ENCODE measurements at regions not wholly inside any gene's neighbourhood (a gene's known extent, or its start where the extent isn't known, plus 50 kb on each side); places are given as distances from the start of the nearest gene placed in this dataset.
"Not testable (repeated sequence)": the region's sequence is repeated elsewhere in the genome, so short reads cannot be mapped to it uniquely, and the experiment has no call there.

- DNase-seq (ENCODE audit: low read depth), result no peak
Measured at GRCh38 chr4:127229855-127230608, 402.7 kb upstream of the INTU start.

GRCh38 chr4:127236889-127237288, 395.9 kb upstream of the INTU start:
- DNase-seq (ENCODE audit: low read depth), result no peak

GRCh38 chr4:127237581-127237980, 395.2 kb upstream of the INTU start:
- DNase-seq (ENCODE audit: low read depth), result no peak

DNA sequence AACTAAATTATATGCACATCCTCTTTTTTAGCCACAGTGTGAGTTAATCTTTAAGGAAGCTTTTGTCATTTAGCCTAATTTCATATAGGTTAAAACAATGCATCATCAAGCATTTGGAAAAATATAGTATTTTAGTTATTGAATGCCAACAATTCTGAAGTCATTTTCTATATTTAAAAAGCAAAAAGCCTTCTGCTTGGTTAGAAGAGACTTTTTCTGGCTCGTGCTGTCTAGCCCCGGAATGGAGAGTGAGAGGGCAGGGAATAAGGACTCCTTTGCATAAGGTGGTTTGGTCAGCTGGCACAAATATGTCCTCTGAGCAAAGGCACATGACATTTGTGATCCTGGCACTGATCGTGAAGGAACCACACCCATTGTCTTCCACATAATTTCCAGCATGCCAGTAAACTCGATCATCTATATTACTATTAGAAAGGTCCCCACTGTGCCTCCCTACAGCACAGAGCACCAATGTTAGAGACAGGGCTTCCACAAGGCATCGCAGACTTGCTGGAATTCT, 393.7 kb upstream of the INTU start:
- no peak for DNase-seq (ENCODE audit: low read depth)

- DNase-seq (ENCODE audit: low read depth), result no peak
Measured at GRCh38 chr4:127239902-127240763, 392.6 kb upstream of the INTU start.

- DNase-seq (ENCODE audit: low read depth), result no peak
Measured at GRCh38 chr4:127240764-127241105, 392.0 kb upstream of the INTU start.

DNA sequence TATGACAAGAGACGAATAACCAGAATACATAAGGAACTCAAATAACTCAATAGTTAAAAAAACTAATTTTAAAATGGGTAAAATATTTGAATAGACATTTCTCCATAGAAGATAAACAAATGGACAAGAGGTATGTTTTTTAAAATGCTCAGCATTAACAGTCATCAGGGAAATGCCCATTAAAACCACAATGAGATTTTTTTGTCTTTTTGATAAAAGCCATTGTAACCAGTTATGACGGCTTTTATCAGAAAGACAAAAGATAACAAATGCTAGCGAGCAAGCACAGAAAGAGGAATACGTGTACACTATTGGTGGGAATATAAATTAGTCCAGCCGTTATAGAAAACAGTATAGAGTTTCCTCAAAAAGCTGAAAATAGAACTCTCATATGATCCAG, 388.2 kb upstream of the INTU start:
- DNase-seq (ENCODE audit: low read depth), result no peak

DNA sequence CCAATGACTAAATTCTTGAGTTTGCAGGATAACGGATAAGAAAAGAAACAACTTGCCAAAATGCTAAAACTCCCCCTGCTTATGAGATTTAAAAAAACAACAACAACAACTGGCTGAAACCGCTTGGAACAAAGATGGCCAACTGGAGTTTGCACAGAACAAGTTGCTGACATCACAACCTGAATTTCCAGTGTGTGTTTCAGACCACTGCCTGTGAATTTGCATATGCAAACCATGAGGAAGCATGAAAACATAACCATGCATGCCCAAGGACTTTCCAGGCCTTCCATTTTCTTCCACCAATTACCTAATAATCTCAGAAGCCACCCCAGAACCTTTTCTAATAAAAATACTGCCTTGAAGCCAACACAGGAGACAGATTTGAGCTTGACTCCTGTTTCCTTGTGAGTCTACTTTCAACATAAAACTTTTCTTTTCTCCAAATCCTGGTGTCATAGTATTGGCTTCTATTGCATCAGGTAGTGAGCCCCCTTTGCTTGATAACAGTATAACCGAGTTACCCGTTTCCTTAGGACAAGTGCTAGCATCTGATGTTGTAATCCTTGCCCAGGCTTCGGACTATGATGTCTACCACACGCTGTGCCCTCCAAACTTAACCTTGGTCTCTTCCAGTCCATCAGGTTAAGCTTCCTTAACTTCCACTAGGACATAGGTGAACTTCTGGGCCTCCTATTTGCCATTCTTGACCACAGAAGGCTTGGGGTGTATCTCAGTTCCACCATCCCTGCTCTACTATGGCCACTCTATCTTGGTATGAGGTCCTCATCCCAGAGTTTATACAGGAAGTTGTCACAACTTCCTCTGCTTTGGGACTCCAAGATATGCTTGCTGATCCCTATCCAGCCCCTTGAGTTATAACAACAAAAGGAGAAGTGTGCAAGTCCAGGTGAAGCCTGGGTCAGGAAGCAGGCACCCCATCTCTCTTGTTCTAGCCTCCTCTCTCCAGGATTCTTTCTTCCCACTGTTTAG, 385.5 kb upstream of the INTU start:
- no peak for DNase-seq (ENCODE audit: low read depth)

DNA sequence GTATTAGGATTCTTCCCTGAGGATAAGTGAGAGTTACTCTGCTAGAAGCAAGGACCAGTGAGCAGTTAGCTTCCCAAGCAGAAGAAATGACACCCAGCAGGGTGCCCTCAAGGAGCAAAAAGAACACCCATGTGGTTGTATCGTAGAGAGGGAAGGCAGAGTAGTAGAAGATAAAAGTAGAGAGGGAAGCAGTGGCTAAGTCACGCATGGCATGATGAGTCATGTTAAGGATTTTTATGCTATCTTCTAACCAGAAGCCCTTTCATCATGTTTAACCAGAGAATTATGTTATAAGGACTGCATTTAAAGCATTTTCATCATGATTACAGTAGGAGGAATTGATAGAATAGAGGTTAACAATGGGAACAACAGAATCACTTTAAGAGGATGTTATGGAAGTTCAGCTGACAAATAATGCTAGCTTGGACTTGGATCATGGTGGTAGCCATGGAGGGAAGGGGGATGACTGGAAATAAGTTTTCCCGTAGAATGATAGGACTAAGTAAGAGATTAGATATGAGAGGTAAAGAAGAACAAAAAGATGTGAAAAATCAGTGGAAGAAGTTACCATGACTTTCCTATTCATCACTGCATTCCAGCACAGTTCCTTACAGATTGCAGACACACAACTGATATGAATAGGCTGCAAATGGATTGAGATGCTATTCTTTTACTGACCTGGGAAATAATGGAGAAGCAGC, 383.5 kb upstream of the INTU start:
- DNase-seq (ENCODE audit: low read depth), result no peak

- DNase-seq (ENCODE audit: low read depth), result no peak
Measured at GRCh38 chr4:127249767-127250108, 383.0 kb upstream of the INTU start.

DNA sequence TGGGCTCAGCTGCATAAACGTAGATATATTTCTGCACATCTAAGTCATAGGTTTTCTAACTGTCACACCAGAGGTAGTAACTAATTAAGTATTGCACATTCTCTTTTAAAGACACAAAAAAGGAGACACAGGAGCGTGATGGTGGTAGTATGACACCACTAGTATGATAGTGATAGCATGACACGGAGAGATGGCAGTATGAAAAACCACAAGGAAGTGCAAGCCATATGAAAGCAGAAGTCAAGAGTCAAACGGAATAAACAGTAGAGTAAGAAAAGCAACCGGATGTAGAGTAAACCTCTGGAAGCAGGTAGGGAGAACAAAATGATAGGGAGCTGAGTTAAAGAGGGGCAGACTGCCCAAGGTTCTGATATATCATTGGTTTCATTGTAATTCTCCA, 382.2 kb upstream of the INTU start:
- DNase-seq (ENCODE audit: low read depth), result no peak

- DNase-seq (ENCODE audit: low read depth), result no peak
Measured at GRCh38 chr4:127251423-127251822, 381.3 kb upstream of the INTU start.

DNA sequence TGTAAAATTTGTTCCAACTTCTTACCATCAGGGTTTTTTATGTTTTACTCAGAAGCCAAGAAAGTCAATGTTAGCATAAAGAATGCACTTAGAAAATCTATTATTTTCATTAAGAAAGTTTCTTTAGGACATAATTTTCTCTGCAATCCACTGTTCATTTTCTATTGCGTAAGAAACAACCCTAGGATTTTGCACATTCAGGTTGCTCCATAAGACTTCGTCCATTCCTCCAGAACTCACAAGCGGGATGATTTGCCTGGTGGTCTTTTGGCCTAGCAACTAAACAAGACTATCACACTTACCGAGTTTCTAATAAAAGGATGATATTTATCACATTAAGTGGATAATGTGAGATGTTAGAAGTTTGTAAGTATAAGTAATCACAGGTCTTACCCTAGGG, 376.3 kb upstream of the INTU start:
- DNase-seq (ENCODE audit: low read depth), result no peak

DNA sequence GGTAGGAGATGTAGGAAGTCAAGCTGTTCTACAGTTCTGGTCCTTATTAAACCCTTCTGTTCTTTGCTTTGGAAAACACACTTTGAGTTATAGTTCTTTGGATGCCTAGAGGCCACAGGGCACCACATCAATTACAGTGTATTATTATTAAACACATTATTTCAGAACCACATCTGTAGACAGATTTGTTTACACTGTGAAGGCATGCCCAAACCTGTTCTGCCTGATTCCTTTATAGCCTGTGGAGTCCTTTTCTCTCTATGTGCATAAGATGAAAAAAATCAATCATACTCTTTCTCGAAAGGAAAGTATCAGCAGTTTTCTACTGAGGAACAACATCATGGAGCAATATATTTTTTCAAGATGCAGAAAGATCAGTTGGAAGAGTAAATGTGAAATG, 371.3 kb upstream of the INTU start:
- DNase-seq (ENCODE audit: low read depth), result no peak

GRCh38 chr4:127268367-127268766, 364.4 kb upstream of the INTU start:
- DNase-seq (ENCODE audit: low read depth), result no peak

DNA sequence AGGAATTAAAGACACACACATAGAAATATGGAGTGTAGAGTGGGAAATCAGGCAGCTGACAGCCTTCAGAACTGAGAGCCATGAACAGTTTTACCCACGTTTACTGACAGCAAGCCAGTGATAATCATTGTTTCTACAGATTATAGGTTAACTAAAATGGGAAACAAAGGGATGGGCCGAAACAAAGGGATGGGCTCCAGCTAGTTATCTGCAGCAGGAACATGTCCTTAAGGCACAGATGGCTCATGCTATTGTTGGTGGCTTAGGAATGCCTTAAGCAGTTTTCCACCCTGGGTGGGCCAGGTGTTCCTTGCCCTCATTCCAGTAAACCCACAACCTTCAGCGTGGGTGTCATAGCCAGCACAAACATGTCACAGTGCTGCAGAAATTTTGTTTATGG, 355.7 kb upstream of the INTU start:
- DNase-seq (ENCODE audit: low read depth), result not testable (repeated sequence)

- DNase-seq (ENCODE audit: low read depth), result no peak
Measured at GRCh38 chr4:127284236-127284635, 348.5 kb upstream of the INTU start.

DNA sequence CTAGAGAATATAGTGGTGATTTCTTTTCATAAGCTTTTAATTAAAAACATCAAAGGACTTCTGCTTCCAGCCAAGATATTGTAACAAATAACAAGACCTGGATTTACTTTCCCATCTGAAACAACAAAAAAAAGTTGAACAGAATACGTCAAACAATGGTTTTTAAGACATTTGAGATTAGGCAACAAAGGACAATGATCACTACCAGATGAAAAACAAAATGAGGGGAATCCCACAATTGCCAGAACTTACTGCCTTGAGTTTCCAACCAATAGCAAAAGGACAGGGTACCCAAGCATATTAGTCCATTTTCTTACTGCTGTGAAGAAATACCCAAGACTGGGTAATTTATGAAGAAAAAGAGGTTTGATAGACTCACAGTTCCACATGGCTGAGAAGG, 341.4 kb upstream of the INTU start:
- DNase-seq (ENCODE audit: low read depth), result no peak

DNA sequence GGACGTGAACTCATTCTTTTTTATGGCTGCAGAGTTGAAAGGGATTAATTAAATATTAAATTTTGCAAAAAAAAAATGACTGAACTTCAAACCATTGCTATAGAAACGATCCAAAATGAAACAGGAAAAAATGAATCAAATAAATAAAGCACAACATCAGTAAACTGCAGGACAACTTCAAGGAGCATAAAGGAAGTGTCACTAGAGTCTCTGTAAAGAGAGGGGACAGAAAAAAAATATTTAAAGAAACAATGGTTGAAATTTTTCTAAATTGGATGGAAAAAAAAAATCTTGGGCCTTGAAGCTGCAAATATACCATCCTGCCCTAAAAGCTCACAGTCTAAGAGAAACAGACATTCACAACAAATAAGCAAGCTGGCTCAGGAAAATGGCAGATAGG, 339.3 kb upstream of the INTU start:
- DNase-seq (ENCODE audit: low read depth), result no peak

- DNase-seq (ENCODE audit: low read depth), result no peak
Measured at GRCh38 chr4:127304356-127304755, 328.4 kb upstream of the INTU start.

DNA sequence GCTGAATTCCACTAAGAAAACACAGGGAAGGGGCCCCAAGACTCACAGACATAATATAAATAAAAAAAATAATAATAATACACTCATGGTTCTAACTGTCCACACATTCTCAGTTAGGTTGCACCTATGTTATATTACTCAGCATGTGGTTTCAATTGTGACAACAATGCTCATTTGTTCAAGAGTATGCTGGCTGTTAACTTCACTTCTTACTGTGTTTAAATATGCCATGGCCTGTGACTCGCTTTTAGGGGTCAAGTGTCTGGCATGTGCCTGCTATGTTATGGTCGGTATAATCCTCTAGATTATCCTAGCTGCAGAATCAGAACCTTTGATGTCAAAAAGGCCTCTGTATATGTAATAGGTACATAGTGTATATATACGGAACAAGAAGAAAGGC, 324.8 kb upstream of the INTU start:
- no peak for DNase-seq (ENCODE audit: low read depth)

Measured in activated T-cell treated with anti-CD3 and anti-CD28 coated beads for 48 hours (primary cell).